HepG2 (cell line): ENCODE measurements at regions not wholly inside any gene's neighbourhood (a gene's known extent, or its start where the extent isn't known, plus 50 kb on each side); places are given as distances from the start of the nearest gene placed in this dataset.
"Not testable (repeated sequence)": the region's sequence is repeated elsewhere in the genome, so short reads cannot be mapped to it uniquely, and the experiment has no call there.

Source experiments
- ATAC-seq: fragments of 200-7000 bp; cut with Tn5 transposase; 3 replicates; pipeline ENCODE4 v1.9.1; 2020; ENCODE audit warnings: mild to moderate bottlenecking, moderate library complexity
- BruUV-seq: library from RNA; stranded (reverse); fragments of 400-500 nt; replicated peaks from 2 replicates; lab custom pipeline; 2021; lab: Mats Ljungman, UMichigan
- CTCF ChIA-PET: fragments of 300-600 bp; formaldehyde crosslinking; extraction: SDS; loops from one replicate; lab custom pipeline; 2021; ENCODE audit warnings: low total read pairs, inconsistent platforms, low intra/inter-chr PET ratio; lab: Yijun Ruan, JAX
- POLR2A ChIA-PET: fragments of 350-600 bp; sonication (Branson Sonifier 250); formaldehyde crosslinking; loops from one replicate; lab custom pipeline; 2020; ENCODE audit warnings: antibody characterized with exemption, inconsistent platforms; lab: Yijun Ruan, JAX
- DNase-seq: peaks from one replicate; pipeline ENCODE4 v3.0.0-alpha.2; 2015; ENCODE audit warnings: low spot score
- FAIRE-seq: peaks from 3 replicates; lab custom pipeline; 2011; peaks lifted over from hg19 to GRCh38; lab: Jason Lieb, UNC
- H2AFZ ChIP-seq: one replicate; pipeline ENCODE4 v1.6.1; 2011; ENCODE audit warnings: low read length, inconsistent platforms
- H3K27ac ChIP-seq: fragments of 300-600 bp; 3 replicates; pipeline ENCODE4 v1.8.0; 2011; ENCODE audit warnings: mixed run types, mild to moderate bottlenecking, mixed read lengths, low read length, inconsistent platforms; ENCODE audit not compliant: insufficient read depth; ENCODE audit errors: extremely low read length
- H3K27me3 ChIP-seq, 2 experiments: fragments of 200-600 bp in 1 of 2; 2 replicates in 1 of 2; 3 replicates in 1 of 2; pipeline versions ENCODE4 v1.6.0 to v1.8.0; 2011; ENCODE audit warnings: low read length in 2 of 2, mild to moderate bottlenecking in 2 of 2, moderate library complexity in 2 of 2, inconsistent platforms in 1 of 2; ENCODE audit not compliant: insufficient read depth in 2 of 2, control insufficient read depth in 1 of 2
- H3K36me3 ChIP-seq, 2 experiments: fragments of 200-600 bp in 1 of 2; replicated peaks in 1 of 2; 2 replicates in 1 of 2; 3 replicates in 1 of 2; pipeline versions ENCODE4 v1.5.1 to v1.8.0; 2011; ENCODE audit warnings: low read length in 2 of 2, inconsistent platforms in 1 of 2; ENCODE audit not compliant: insufficient read depth in 2 of 2, control insufficient read depth in 1 of 2
- H3K4me1 ChIP-seq: 2 replicates; pipeline ENCODE4 v1.5.1; 2012; ENCODE audit warnings: low read length, inconsistent platforms; ENCODE audit not compliant: insufficient read depth
- H3K4me2 ChIP-seq: 2 replicates; pipeline ENCODE4 v1.6.0; 2011; ENCODE audit warnings: low read depth, low read length, inconsistent platforms
- H3K4me3 ChIP-seq, 3 experiments: fragments of 200-600 bp in 1 of 3; sonication (generic), shearing (Covaris generic) in 1 of 3; replicated peaks in 1 of 3; 2 replicates each; pipeline ENCODE4 v1.5.1; 2011 to 2016; ENCODE audit warnings: low read length in 3 of 3, inconsistent platforms in 2 of 3, low read depth in 2 of 3, mild to moderate bottlenecking in 2 of 3, control low read depth in 1 of 3, mixed read lengths in 1 of 3; ENCODE audit not compliant: insufficient read depth in 1 of 3
- H3K79me2 ChIP-seq: one replicate; pipeline ENCODE4 v1.6.1; 2011; ENCODE audit warnings: low read length, inconsistent platforms; ENCODE audit not compliant: insufficient read depth
- H3K9ac ChIP-seq: 2 replicates; pipeline ENCODE4 v1.6.0; 2011; ENCODE audit warnings: mild to moderate bottlenecking, low read depth, low read length, inconsistent platforms; ENCODE audit not compliant: insufficient read depth
- H3K9me3 ChIP-seq: 2 replicates; pipeline ENCODE4 v1.5.1; 2012; ENCODE audit warnings: mild to moderate bottlenecking, low read length
- H4K20me1 ChIP-seq: 2 replicates; pipeline ENCODE4 v1.6.0; 2011; ENCODE audit warnings: inconsistent platforms, mild to moderate bottlenecking, low read length, moderate library complexity; ENCODE audit not compliant: insufficient read depth
- CREBL2 ChIP-seq: sonication (generic); formaldehyde crosslinking; IDR thresholded peaks from 2 replicates; pipeline ENCODE4 v1.8.1; 2023; ENCODE audit warnings: missing genetic modification reagents, mild to moderate bottlenecking, borderline replicate concordance
- PBX2 ChIP-seq: IDR thresholded peaks from 2 replicates; pipeline ENCODE4 v1.6.1; 2016; ENCODE audit warnings: control low read depth
- WGBS: methylation state at CpG from one replicate; pipeline ENCODE4 v1.1.6; 2017; ENCODE audit warnings: low lambda C conversion rate; 5-methylcytosine and 5-hydroxymethylcytosine counted together
- in situ Hi-C: cut with HindIII; loops from 2 replicates; pipeline ENCODE4 v1.10.0; 2017; ENCODE audit warnings: low pct_unique_long_range_greater_than_20kb; ENCODE audit not compliant: extremely low pct_ligation_motif_present
- intact Hi-C: fragments of 100-400 bp; cut with micrococcal nuclease; formaldehyde crosslinking; loops from one replicate; pipeline ENCODE4 v1.10.0; 2022; ENCODE audit not compliant: unreplicated experiment

DNA sequence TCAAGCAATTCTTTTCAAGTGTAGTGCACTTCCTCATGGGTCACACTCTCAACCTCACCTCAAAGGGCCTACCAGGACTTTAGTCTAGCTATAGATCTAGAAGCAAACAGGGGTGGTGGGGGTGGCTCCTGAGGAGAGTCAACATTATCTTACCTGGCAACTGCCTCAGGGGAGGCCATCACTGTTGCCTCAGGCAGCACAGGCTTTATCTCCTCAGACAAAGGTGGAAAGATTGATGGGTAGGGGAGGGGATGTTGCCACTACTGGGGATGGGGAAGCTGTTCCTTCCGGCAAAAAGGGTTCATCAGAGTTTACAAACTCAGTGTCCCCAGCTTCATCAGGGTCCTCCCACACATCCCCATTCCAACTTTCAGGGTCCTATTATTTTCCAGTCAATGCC lies 87.4 kb upstream of the CYRIA start:
- H4K20me1 ChIP-seq, intact Hi-C loops, ATAC-seq, H3K4me1 ChIP-seq, H3K4me3 ChIP-seq, H3K27me3 ChIP-seq, DNase-seq, H3K36me3 ChIP-seq, H2AFZ ChIP-seq, H3K4me2 ChIP-seq, FAIRE-seq, H3K9me3 ChIP-seq, H3K79me2 ChIP-seq, in situ Hi-C loops, H3K9ac ChIP-seq, CTCF ChIA-PET, H3K27ac ChIP-seq, POLR2A ChIA-PET, BruUV-seq: not testable (repeated sequence)
- 50% methylated on average over 1 of the region's 1 CpG for WGBS

DNA sequence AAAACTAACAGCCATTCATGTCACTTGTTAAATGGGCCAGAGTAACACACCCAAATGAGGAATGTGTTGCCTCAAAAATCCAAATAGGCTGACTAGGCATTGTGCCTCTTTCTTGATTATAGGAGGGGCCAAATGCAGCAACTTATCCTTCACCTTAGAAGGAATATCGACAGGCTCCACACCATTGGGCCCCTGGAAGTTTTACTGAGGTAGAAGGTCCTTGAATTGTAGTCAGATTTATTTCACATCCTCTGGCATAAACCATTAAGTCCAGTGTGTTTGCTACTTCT lies 85.2 kb upstream of the CYRIA start:
- H3K4me1 ChIP-seq, BruUV-seq, H3K27ac ChIP-seq, DNase-seq, POLR2A ChIA-PET, H3K79me2 ChIP-seq, H2AFZ ChIP-seq, H3K9me3 ChIP-seq, FAIRE-seq, CTCF ChIA-PET, in situ Hi-C loops, H3K36me3 ChIP-seq, H3K4me3 ChIP-seq, H3K27me3 ChIP-seq, ATAC-seq, H3K4me2 ChIP-seq, H3K9ac ChIP-seq, intact Hi-C loops, H4K20me1 ChIP-seq: not testable (repeated sequence)
- 0% methylated on average over 1 of the region's 1 CpG for WGBS

DNA sequence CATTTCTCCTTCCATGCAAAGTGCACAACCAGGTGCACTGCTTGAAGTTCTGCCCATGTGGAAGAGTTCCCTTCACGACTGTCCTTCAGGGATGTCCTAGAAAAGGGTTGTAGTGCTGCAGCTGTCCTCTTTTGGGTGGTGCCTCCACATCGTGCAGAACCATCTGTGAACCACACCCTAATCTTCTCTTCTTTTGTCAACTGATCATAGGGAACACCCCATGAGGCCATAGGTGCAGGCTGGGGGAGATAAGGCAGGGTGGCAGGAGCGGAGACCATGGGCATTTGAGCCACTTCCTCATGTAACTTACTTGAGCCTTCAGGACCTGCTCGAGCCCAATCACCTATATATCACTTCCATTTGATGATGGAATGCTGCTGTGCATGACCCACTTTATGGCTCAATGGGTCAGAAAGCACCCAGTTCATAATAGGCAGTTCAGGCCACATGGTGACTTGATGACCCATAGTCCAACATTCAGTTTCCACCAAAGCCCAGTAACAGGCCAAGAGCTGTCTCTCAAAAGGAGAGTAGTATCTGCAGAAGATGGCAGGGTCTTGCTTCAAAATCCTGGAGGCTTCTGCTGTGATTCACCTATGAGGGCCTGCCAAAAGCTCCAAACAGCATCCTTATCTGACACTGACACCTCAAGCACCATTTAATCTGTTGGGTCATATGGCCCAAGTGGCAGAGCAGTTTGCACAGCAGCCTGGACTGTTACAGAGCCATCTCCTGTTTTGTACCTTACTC lies 84.7 kb upstream of the CYRIA start:
- Histone ChIP-seq H3K4me2 (no peak overlapping the region), H3K27me3 (no peaks in the 10 kb centered on the region; a peak in 1 of 5 replicates), H3K9me3 (no peaks in the 10 kb centered on the region), H3K79me2 (no peaks in the 10 kb centered on the region), H2AFZ (no peak overlapping the region), H3K36me3 (no peaks in the 10 kb centered on the region), H4K20me1 (no peaks in the 10 kb centered on the region), H3K9ac (no peak overlapping the region), H3K4me3 (no peak overlapping the region), H3K4me1 (no peaks in the 10 kb centered on the region), H3K27ac (no peak overlapping the region)
- in situ Hi-C loops, result no loop called here
- DNase-seq, result no peak
- POLR2A ChIA-PET, result no interaction called here
- WGBS, result 5% methylated on average over 4 of the region's 4 CpGs
- CTCF ChIA-PET, result no interaction called here
- ATAC-seq, result no peak
- TF ChIP-seq CREBL2 (CRISPR knock-in tag) (no peak), PBX2 (no peak)
- FAIRE-seq, result no peak
- no TSS peak for BruUV-seq
- intact Hi-C loops, result no loop called here
